HG02943 (cell line): ENCODE measurements at regions not wholly inside any gene's neighbourhood (a gene's known extent, or its start where the extent isn't known, plus 50 kb on each side); places are given as distances from the start of the nearest gene placed in this dataset.
A peak's percentile ranks its signal among the peaks of the same experiment; 100 is the strongest.
"Not testable (repeated sequence)": the region's sequence is repeated elsewhere in the genome, so short reads cannot be mapped to it uniquely, and the experiment has no call there.

Source experiments
- ATAC-seq: cut with Tn5 transposase; IDR thresholded peaks from one replicate; pipeline ENCODE4 v1.9.1; 2021; ENCODE audit warnings: mild to moderate bottlenecking, low read depth, moderate library complexity; ENCODE audit not compliant: unreplicated experiment

- not testable (repeated sequence) for ATAC-seq
Observed at GRCh38 chr15:20207198-20207597, 334.4 kb downstream of the GOLGA6L6 start.

- not testable (repeated sequence) for ATAC-seq
Observed at GRCh38 chr15:20204177-20204866, 337.3 kb downstream of the GOLGA6L6 start.

- not testable (repeated sequence) for ATAC-seq
Observed at GRCh38 chr15:20203649-20204150, 337.9 kb downstream of the GOLGA6L6 start.

GRCh38 chr15:20194591-20195198 lies 346.9 kb downstream of the GOLGA6L6 start:
- ATAC-seq = not testable (repeated sequence)

GRCh38 chr15:20192982-20193929 lies 348.3 kb downstream of the GOLGA6L6 start:
- peak; percentile 68 for ATAC-seq

GRCh38 chr15:20191508-20192125 lies 350.0 kb downstream of the GOLGA6L6 start:
- not testable (repeated sequence) for ATAC-seq

GRCh38 chr15:20188611-20189010 lies 353.0 kb downstream of the GOLGA6L6 start:
- not testable (repeated sequence) for ATAC-seq

GRCh38 chr15:20187370-20188355 lies 353.9 kb downstream of the GOLGA6L6 start:
- ATAC-seq = not testable (repeated sequence)

GRCh38 chr15:20184879-20185278 lies 356.7 kb downstream of the GOLGA6L6 start:
- not testable (repeated sequence) for ATAC-seq

GRCh38 chr15:20168221-20168620 lies 373.4 kb downstream of the GOLGA6L6 start:
- ATAC-seq = not testable (repeated sequence)

- ATAC-seq = not testable (repeated sequence)
Observed at GRCh38 chr15:20153528-20153927, 388.1 kb downstream of the GOLGA6L6 start.

- ATAC-seq = not testable (repeated sequence)
Observed at GRCh38 chr15:20148679-20149078, 392.9 kb downstream of the GOLGA6L6 start.

GRCh38 chr15:20148008-20148407 lies 393.6 kb downstream of the GOLGA6L6 start:
- ATAC-seq = not testable (repeated sequence)

GRCh38 chr15:20144333-20145036 lies 397.1 kb downstream of the GOLGA6L6 start:
- ATAC-seq = not testable (repeated sequence)

- ATAC-seq = not testable (repeated sequence)
Observed at GRCh38 chr15:20142906-20143305, 398.7 kb downstream of the GOLGA6L6 start.

- not testable (repeated sequence) for ATAC-seq
Observed at GRCh38 chr15:20142410-20142809, 399.2 kb downstream of the GOLGA6L6 start.

GRCh38 chr15:20124668-20125067 lies 416.9 kb downstream of the GOLGA6L6 start:
- not testable (repeated sequence) for ATAC-seq

- no peak for ATAC-seq
Observed at GRCh38 chr15:20106026-20106425, 435.6 kb downstream of the GOLGA6L6 start.
